Nephron (organoid): ENCODE measurements at regions not wholly inside any gene's neighbourhood (a gene's known extent, or its start where the extent isn't known, plus 50 kb on each side); places are given as distances from the start of the nearest gene placed in this dataset.

Source experiments
- H3K27ac Mint-ChIP-seq, 3 experiments: 2 replicates each; pipeline ENCODE4 v1.8.0; 2020; ENCODE audit warnings: mixed read lengths in 3 of 3, mild to moderate bottlenecking in 2 of 3, moderate library complexity in 1 of 3
- H3K27me3 Mint-ChIP-seq: 2 replicates; pipeline ENCODE4 v1.8.0; 2021; ENCODE audit warnings: low read depth, mild to moderate bottlenecking, moderate library complexity, mixed read lengths
- H3K36me3 Mint-ChIP-seq: 2 replicates; pipeline ENCODE4 v1.8.0; 2020; ENCODE audit warnings: low read depth, mixed read lengths
- H3K4me1 Mint-ChIP-seq: 2 replicates; pipeline ENCODE4 v1.8.0; 2020; ENCODE audit warnings: mixed read lengths
- H3K4me3 Mint-ChIP-seq, 3 experiments: 2 replicates each; pipeline ENCODE4 v1.8.0; 2020; ENCODE audit warnings: mild to moderate bottlenecking in 3 of 3, mixed read lengths in 3 of 3, moderate library complexity in 2 of 3
- H3K9me3 Mint-ChIP-seq: 2 replicates; pipeline ENCODE4 v1.8.0; 2020; ENCODE audit warnings: mixed read lengths
- TF ChIP-seq, protein P1 (sequence below), 3 experiments: fragments of 200-600 bp; sonication (generic); IDR thresholded peaks; one replicate each; pipeline ENCODE4 v1.5.0; 2021; ENCODE audit warnings: antibody characterized with exemption in 3 of 3; ENCODE audit not compliant: unreplicated experiment in 3 of 3

- H3K4me3 Mint-ChIP-seq, result no peak overlapping the region
- TF ChIP-seq, protein P1, sequence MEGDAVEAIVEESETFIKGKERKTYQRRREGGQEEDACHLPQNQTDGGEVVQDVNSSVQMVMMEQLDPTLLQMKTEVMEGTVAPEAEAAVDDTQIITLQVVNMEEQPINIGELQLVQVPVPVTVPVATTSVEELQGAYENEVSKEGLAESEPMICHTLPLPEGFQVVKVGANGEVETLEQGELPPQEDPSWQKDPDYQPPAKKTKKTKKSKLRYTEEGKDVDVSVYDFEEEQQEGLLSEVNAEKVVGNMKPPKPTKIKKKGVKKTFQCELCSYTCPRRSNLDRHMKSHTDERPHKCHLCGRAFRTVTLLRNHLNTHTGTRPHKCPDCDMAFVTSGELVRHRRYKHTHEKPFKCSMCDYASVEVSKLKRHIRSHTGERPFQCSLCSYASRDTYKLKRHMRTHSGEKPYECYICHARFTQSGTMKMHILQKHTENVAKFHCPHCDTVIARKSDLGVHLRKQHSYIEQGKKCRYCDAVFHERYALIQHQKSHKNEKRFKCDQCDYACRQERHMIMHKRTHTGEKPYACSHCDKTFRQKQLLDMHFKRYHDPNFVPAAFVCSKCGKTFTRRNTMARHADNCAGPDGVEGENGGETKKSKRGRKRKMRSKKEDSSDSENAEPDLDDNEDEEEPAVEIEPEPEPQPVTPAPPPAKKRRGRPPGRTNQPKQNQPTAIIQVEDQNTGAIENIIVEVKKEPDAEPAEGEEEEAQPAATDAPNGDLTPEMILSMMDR (IDR thresholded peaks at IDR 0.05; ENCODE audit: unreplicated experiment in 3 of 3), result no peak
Measured at GRCh38 chr13:88426661-88427060, 755.5 kb downstream of the SLITRK5 start.

GRCh38 chr13:88429862-88430261 lies 758.7 kb downstream of the SLITRK5 start:
- Mint-ChIP-seq H3K4me1 (no peaks in the 10 kb centered on the region), H3K4me3 (no peak overlapping the region), H3K27ac (no peak overlapping the region), H3K27me3 (no peaks in the 10 kb centered on the region), H3K36me3 (no peaks in the 10 kb centered on the region), H3K9me3 (peaks cover 17% of the 10 kb centered on the region)
- TF ChIP-seq, protein P1 (IDR thresholded peaks at IDR 0.05; ENCODE audit: unreplicated experiment in 3 of 3), result no peak

More at GRCh38 chr13:88426661-88427060, 755.5 kb downstream of the SLITRK5 start:
- Mint-ChIP-seq H3K4me1 (no peaks in the 10 kb centered on the region), H3K9me3 (peaks cover 11% of the 10 kb centered on the region), H3K36me3 (no peaks in the 10 kb centered on the region), H3K27ac (no peak overlapping the region), H3K27me3 (no peaks in the 10 kb centered on the region)

DNA sequence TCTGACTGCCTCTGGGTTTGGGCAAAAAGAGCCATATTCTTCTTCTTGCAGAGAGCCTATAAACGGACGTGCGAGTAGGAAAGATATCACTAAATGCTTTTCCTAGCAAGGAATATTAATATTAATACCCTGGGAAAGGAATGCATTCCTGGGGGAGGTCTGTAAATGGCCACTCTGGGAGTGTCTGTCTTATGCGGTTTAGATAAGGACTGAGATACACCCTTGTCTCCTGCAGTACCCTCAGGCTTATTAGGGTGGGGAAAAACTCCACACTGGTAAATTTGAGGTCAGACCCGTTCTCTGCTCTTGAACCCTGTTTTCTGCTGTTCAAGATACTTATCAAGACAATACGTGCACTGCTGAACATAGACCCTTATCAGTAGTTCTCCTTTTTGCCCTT lies 763.8 kb downstream of the SLITRK5 start:
- TF ChIP-seq, protein P1 (IDR thresholded peaks at IDR 0.05; ENCODE audit: unreplicated experiment in 3 of 3), result no peak
- Mint-ChIP-seq H3K4me1 (no peaks in the 10 kb centered on the region), H3K4me3 (no peak overlapping the region), H3K9me3 (peaks cover 14% of the 10 kb centered on the region), H3K27me3 (no peaks in the 10 kb centered on the region), H3K27ac (no peak overlapping the region), H3K36me3 (no peaks in the 10 kb centered on the region)

DNA sequence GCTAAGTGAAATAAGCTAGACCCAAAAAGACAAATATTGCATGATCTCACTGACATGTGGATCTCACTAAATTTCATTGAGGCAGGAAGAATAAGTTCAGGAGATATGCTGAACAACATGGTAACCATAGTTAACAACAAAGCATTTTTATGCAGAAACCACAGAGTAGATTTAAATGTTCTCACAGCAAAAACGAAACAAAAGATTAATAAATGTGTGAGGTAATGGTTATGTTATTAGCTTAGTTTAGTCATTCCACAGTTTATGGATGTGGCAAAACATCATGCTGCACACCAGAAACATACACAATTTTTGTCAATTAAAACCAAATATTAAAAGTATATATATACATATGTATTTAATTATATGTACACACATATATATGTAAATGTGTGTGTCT lies 765.8 kb downstream of the SLITRK5 start:
- TF ChIP-seq, protein P1 (IDR thresholded peaks at IDR 0.05; ENCODE audit: unreplicated experiment in 3 of 3), result no peak
- Mint-ChIP-seq H3K4me3 (no peak overlapping the region), H3K27ac (no peak overlapping the region)

DNA sequence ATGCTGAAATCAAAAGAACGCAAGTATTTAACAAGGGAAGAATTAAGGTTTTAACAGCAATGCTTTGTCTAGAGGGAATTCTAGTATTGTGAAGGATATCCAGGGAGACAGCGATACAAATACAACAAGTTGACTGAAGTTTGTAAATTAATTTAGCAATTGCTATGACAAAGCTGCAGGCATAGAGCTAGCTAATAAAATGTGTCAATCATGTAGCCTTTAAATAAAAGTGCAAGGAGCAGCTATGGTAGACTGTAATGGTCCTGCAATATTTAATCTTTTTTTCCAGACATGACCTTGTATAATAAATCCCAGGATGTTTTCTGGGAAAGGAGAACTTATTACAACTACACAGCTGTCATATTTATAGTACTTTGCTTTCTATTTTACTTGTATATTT lies 779.3 kb downstream of the SLITRK5 start:
- no peak overlapping the region for H3K27ac Mint-ChIP-seq
- H3K36me3 Mint-ChIP-seq, result no peaks in the 10 kb centered on the region
- TF ChIP-seq, protein P1 (IDR thresholded peaks at IDR 0.05; ENCODE audit: unreplicated experiment in 3 of 3), result no peak
- no peak overlapping the region for H3K4me3 Mint-ChIP-seq
- H3K9me3 Mint-ChIP-seq, result peaks cover 3% of the 10 kb centered on the region
- no peaks in the 10 kb centered on the region for H3K4me1 Mint-ChIP-seq
- H3K27me3 Mint-ChIP-seq, result no peaks in the 10 kb centered on the region

More for the DNA sequence above, 765.8 kb downstream of the SLITRK5 start:
- H3K27me3 Mint-ChIP-seq, result no peaks in the 10 kb centered on the region
- H3K9me3 Mint-ChIP-seq, result peaks cover 14% of the 10 kb centered on the region
- H3K36me3 Mint-ChIP-seq, result no peaks in the 10 kb centered on the region
- no peaks in the 10 kb centered on the region for H3K4me1 Mint-ChIP-seq

GRCh38 chr13:88456151-88456550 lies 785.0 kb downstream of the SLITRK5 start:
- Mint-ChIP-seq H3K4me3 (no peak overlapping the region), H3K27me3 (no peaks in the 10 kb centered on the region), H3K4me1 (peaks cover 22% of the 10 kb centered on the region), H3K27ac (no peak overlapping the region), H3K36me3 (no peaks in the 10 kb centered on the region), H3K9me3 (no peaks in the 10 kb centered on the region)
- TF ChIP-seq, protein P1 (IDR thresholded peaks at IDR 0.05; ENCODE audit: unreplicated experiment in 3 of 3), result no peak
